GM12878 (cell line): ENCODE measurements at regions not wholly inside any gene's neighbourhood (a gene's known extent, or its start where the extent isn't known, plus 50 kb on each side); places are given as distances from the start of the nearest gene placed in this dataset.

ENCODE experiments used
- ATAC-seq: fragments of 200-7000 bp; cut with Tn5 transposase; 3 replicates; pipeline ENCODE4 v1.9.1; 2020; ENCODE audit warnings: mild to moderate bottlenecking, moderate library complexity
- BruUV-seq: library from RNA; stranded (reverse); fragments of 400-500 nt; replicated peaks from 2 replicates; lab custom pipeline; 2021; lab: Mats Ljungman, UMichigan
- CTCF ChIA-PET: fragments of 300-600 bp; sonication (Branson Sonifier 250); formaldehyde crosslinking; extraction: SDS; loops from one replicate; lab custom pipeline; 2021; ENCODE audit warnings: inconsistent platforms; lab: Yijun Ruan, JAX
- POLR2A ChIA-PET: fragments of 350-600 bp; formaldehyde crosslinking; extraction: SDS; loops from one replicate; lab custom pipeline; 2021; ENCODE audit warnings: inconsistent platforms; lab: Charles Lee
- RAD21 ChIA-PET: fragments of 300-600 bp; sonication (Branson Sonifier 250); formaldehyde crosslinking; loops from one replicate; lab custom pipeline; 2023; ENCODE audit warnings: antibody characterized with exemption; ENCODE audit not compliant: unreplicated experiment; lab: Charles Lee
- SMC1A ChIA-PET: fragments of 300-600 bp; sonication (Branson Sonifier 250); formaldehyde crosslinking; loops from one replicate; lab custom pipeline; 2023; ENCODE audit not compliant: unreplicated experiment, uncharacterized antibody; lab: Charles Lee
- DNase-seq: peaks from one replicate; pipeline ENCODE4 v3.0.0-alpha.2; 2011; ENCODE audit warnings: low read depth, low spot score
- FAIRE-seq: peaks from 3 replicates; lab custom pipeline; 2011; peaks lifted over from hg19 to GRCh38; lab: Jason Lieb, UNC
- H2AFZ ChIP-seq: 2 replicates; pipeline ENCODE4 v1.6.0; 2011; ENCODE audit warnings: low read depth, low read length, control low read depth; ENCODE audit not compliant: control insufficient read depth
- H3K27ac ChIP-seq: 2 replicates; pipeline ENCODE4 v1.5.1; 2011; ENCODE audit warnings: control low read depth; ENCODE audit not compliant: control insufficient read depth, insufficient read depth
- H3K27me3 ChIP-seq, 2 experiments: replicated peaks in 1 of 2; 2 replicates each; pipeline versions ENCODE4 v1.6.0 to v1.6.1; 2011; ENCODE audit warnings: low read length in 1 of 2; ENCODE audit not compliant: control insufficient read depth in 2 of 2, insufficient read depth in 2 of 2
- H3K36me3 ChIP-seq, 2 experiments: 2 replicates each; pipeline ENCODE4 v1.5.1; 2011; ENCODE audit warnings: low read length in 1 of 2; ENCODE audit not compliant: control insufficient read depth in 2 of 2, insufficient read depth in 2 of 2
- H3K4me1 ChIP-seq: 2 replicates; pipeline ENCODE4 v1.6.1; 2011; ENCODE audit warnings: mild to moderate bottlenecking, low read length, moderate library complexity, mixed read lengths; ENCODE audit not compliant: control insufficient read depth, insufficient read depth
- H3K4me2 ChIP-seq: 2 replicates; pipeline ENCODE4 v1.6.0; 2011; ENCODE audit warnings: control low read depth; ENCODE audit not compliant: control insufficient read depth, insufficient read depth
- H3K4me3 ChIP-seq: fragments of 200-600 bp; sonication (generic); 2 replicates; pipeline ENCODE4 v1.5.1; 2016
- H3K79me2 ChIP-seq: 2 replicates; pipeline ENCODE4 v1.6.0; 2011; ENCODE audit warnings: low read length; ENCODE audit not compliant: control insufficient read depth, insufficient read depth
- H3K9ac ChIP-seq: 2 replicates; pipeline ENCODE4 v1.8.0; 2011; ENCODE audit warnings: low read length, control low read depth, mixed read lengths; ENCODE audit not compliant: control insufficient read depth, insufficient read depth
- H3K9me3 ChIP-seq: replicated peaks from 3 replicates; pipeline ENCODE4 v1.5.1; 2011; ENCODE audit warnings: mild to moderate bottlenecking, low read length; ENCODE audit not compliant: control insufficient read depth, insufficient read depth
- H4K20me1 ChIP-seq: 2 replicates; pipeline ENCODE4 v1.6.0; 2011; ENCODE audit not compliant: control insufficient read depth, insufficient read depth
- BMI1 ChIP-seq: fragments of 450-650 bp; IDR thresholded peaks from 2 replicates; pipeline ENCODE4 v1.6.1; 2016; ENCODE audit warnings: mild to moderate bottlenecking, moderate library complexity, borderline replicate concordance
- BRCA1 ChIP-seq: IDR thresholded peaks from 2 replicates; pipeline ENCODE4 v1.6.1; 2011; ENCODE audit warnings: low read depth, low read length, improper control_type of control experiment
- IKZF1 ChIP-seq: fragments of 450-650 bp; conservative IDR thresholded peaks from 2 replicates; pipeline ENCODE4 v1.6.1; 2017; ENCODE audit warnings: antibody characterized with exemption, mild to moderate bottlenecking
- MEF2B ChIP-seq: fragments of 450-650 bp; IDR thresholded peaks from 2 replicates; pipeline ENCODE4 v1.6.1; 2018; ENCODE audit warnings: mild to moderate bottlenecking, moderate library complexity; ENCODE audit not compliant: partially characterized antibody, poor library complexity, severe bottlenecking
- NR2C1 ChIP-seq: fragments of 450-650 bp; IDR thresholded peaks from 2 replicates; pipeline ENCODE4 v1.6.1; 2017; ENCODE audit warnings: antibody characterized with exemption, mild to moderate bottlenecking, moderate library complexity
- NR2F1 ChIP-seq: fragments of 450-650 bp; conservative IDR thresholded peaks from 2 replicates; pipeline ENCODE4 v1.6.1; 2017; ENCODE audit warnings: mild to moderate bottlenecking
- POLR2AphosphoS2 ChIP-seq: IDR thresholded peaks from 2 replicates; pipeline ENCODE4 v1.6.1; 2011; ENCODE audit warnings: low read depth, mild to moderate bottlenecking, low read length, improper control_type of control experiment, moderate library complexity
- POLR2AphosphoS5 ChIP-seq: IDR thresholded peaks from 2 replicates; pipeline ENCODE4 v1.6.1; 2011; ENCODE audit warnings: mild to moderate bottlenecking, low read length, inconsistent platforms
- POU2F2 ChIP-seq: IDR thresholded peaks from 3 replicates; pipeline ENCODE4 v1.6.1; 2011; ENCODE audit warnings: low read depth, mild to moderate bottlenecking, low read length, borderline replicate concordance
- RCOR1 ChIP-seq: conservative IDR thresholded peaks from 2 replicates; pipeline ENCODE4 v1.6.1; 2012; ENCODE audit warnings: low read depth, low read length, improper control_type of control experiment
- SMAD1 ChIP-seq: fragments of 450-650 bp; IDR thresholded peaks from 2 replicates; pipeline ENCODE4 v1.6.1; 2018; ENCODE audit warnings: mild to moderate bottlenecking, low read depth; ENCODE audit not compliant: partially characterized antibody
- SUPT20H ChIP-seq: IDR thresholded peaks from 2 replicates; pipeline ENCODE4 v1.6.1; 2011; ENCODE audit warnings: low read depth, mild to moderate bottlenecking, low read length, moderate library complexity, borderline replicate concordance; ENCODE audit not compliant: control insufficient read depth
- ZNF217 ChIP-seq: fragments of 450-650 bp; IDR thresholded peaks from 2 replicates; pipeline ENCODE4 v1.6.1; 2017; ENCODE audit warnings: antibody characterized with exemption, mild to moderate bottlenecking
- WGBS: methylation state at CpG from one replicate; pipeline ENCODE4 v1.1.6; 2016; ENCODE audit warnings: low lambda C conversion rate; ENCODE audit not compliant: insufficient replicate concordance, insufficient coverage; ENCODE audit errors: missing lambda C conversion rate; 5-methylcytosine and 5-hydroxymethylcytosine counted together
- in situ Hi-C: fragments of 300-500 bp; cut with MboI; formaldehyde crosslinking; loops from 9 replicates; pipeline ENCODE4 v1.14.3; 2018; ENCODE audit warnings: mixed read lengths
- intact Hi-C: fragments of 100-400 bp; cut with micrococcal nuclease; formaldehyde crosslinking; loops from one replicate; pipeline ENCODE4 v1.14.2; 2022; ENCODE audit not compliant: unreplicated experiment

- TF ChIP-seq MEF2B (no peak), SMAD1 (no peak), POLR2AphosphoS5 (no peak), RCOR1 (no peak), SUPT20H (no peak), POU2F2 (no peak), NR2F1 (no peak), NR2C1 (no peak), BMI1 (no peak), BRCA1 (no peak), IKZF1 (no peak), POLR2AphosphoS2 (no peak), ZNF217 (no peak)
- TF ChIP-seq, all 136 proteins: peak for 0
These were observed 74.7 kb upstream of the IFNAR2 start (continued) for GRCh38 chr21:33155005-33155404.

- no peak for TF ChIP-seq SMAD1
- intact Hi-C loops, result no loop called here
- WGBS, result 5% methylated on average over 6 of the region's 6 CpGs
- ChIA-PET POLR2A (no interaction called here), CTCF (no interaction called here), RAD21 (no interaction called here), SMC1A (no interaction called here)
- BruUV-seq, result no TSS peak
- H3K4me2 ChIP-seq, result no peak overlapping the region
- no peak overlapping the region for H3K4me3 ChIP-seq
- no peak overlapping the region for H3K9ac ChIP-seq
- no peaks in the 10 kb centered on the region for H3K9me3 ChIP-seq
- in situ Hi-C loops, result no loop called here
- FAIRE-seq (no peak), DNase-seq (no peak), ATAC-seq (no peak)
- H4K20me1 ChIP-seq, result no peaks in the 10 kb centered on the region
- no peak overlapping the region for H3K27ac ChIP-seq
- H3K27me3 ChIP-seq, result no peaks in the 10 kb centered on the region; a peak in 1 of 4 replicates
- H3K4me1 ChIP-seq, result no peaks in the 10 kb centered on the region
- no peaks in the 10 kb centered on the region for H3K79me2 ChIP-seq
- H3K36me3 ChIP-seq, result no peaks in the 10 kb centered on the region
- no peak overlapping the region for H2AFZ ChIP-seq
These were observed 74.3 kb upstream of the IFNAR2 start for GRCh38 chr21:33155422-33155821.
